Medulla oblongata (tissue), 1 donor: ENCODE measurements at regions not wholly inside any gene's neighbourhood (a gene's known extent, or its start where the extent isn't known, plus 50 kb on each side); places are given as distances from the start of the nearest gene placed in this dataset.

Source experiments
- DNase-seq: peaks from one replicate; pipeline ENCODE4 v3.0.0-alpha.2; 2015; ENCODE audit errors: extremely low spot score

- no peak for DNase-seq
These were observed 117.9 kb upstream of the PTPN1 start for GRCh38 chr20:50392138-50392866.

- no peak for DNase-seq
These were observed 116.9 kb upstream of the PTPN1 start for GRCh38 chr20:50393242-50393641.

- no peak for DNase-seq
These were observed 116.1 kb upstream of the PTPN1 start for GRCh38 chr20:50393990-50394561.

GRCh38 chr20:50394569-50394968, 115.6 kb upstream of the PTPN1 start:
- DNase-seq = peak; percentile 51

- DNase-seq = peak; percentile 16
These were observed 114.9 kb upstream of the PTPN1 start for GRCh38 chr20:50395251-50395729.

GRCh38 chr20:50395914-50396488, 114.2 kb upstream of the PTPN1 start:
- no peak for DNase-seq

GRCh38 chr20:50396623-50397022, 113.6 kb upstream of the PTPN1 start:
- no peak for DNase-seq

GRCh38 chr20:50397058-50397457, 113.1 kb upstream of the PTPN1 start:
- DNase-seq = no peak

- no peak for DNase-seq
These were observed 112.1 kb upstream of the PTPN1 start for GRCh38 chr20:50398064-50398463.

- no peak for DNase-seq
These were observed 111.7 kb upstream of the PTPN1 start for GRCh38 chr20:50398471-50398820.

- DNase-seq = peak; percentile 72
These were observed 111.2 kb upstream of the PTPN1 start for GRCh38 chr20:50398821-50399554.

GRCh38 chr20:50399555-50399916, 110.6 kb upstream of the PTPN1 start:
- DNase-seq = no peak

- no peak for DNase-seq
These were observed 110.1 kb upstream of the PTPN1 start for GRCh38 chr20:50399917-50400704.

- no peak for DNase-seq
These were observed 109.2 kb upstream of the PTPN1 start for GRCh38 chr20:50400705-50401586.

GRCh38 chr20:50401587-50402418, 108.4 kb upstream of the PTPN1 start:
- DNase-seq = no peak

- peak; percentile 62 for DNase-seq
These were observed 106.4 kb upstream of the PTPN1 start for GRCh38 chr20:50403565-50404418.

- no peak for DNase-seq
These were observed 105.6 kb upstream of the PTPN1 start for GRCh38 chr20:50404419-50405234.
